Left lobe of liver (tissue), 2 donors: ENCODE measurements at regions not wholly inside any gene's neighbourhood (a gene's known extent, or its start where the extent isn't known, plus 50 kb on each side); places are given as distances from the start of the nearest gene placed in this dataset.
"Not testable (repeated sequence)": the region's sequence is repeated elsewhere in the genome, so short reads cannot be mapped to it uniquely, and the experiment has no call there.

Experiments used
- ATAC-seq: fragments of 200-7000 bp; cut with Tn5 transposase; one replicate; pipeline ENCODE4 v1.9.1; 2020; ENCODE audit warnings: mild to moderate bottlenecking, moderate library complexity
- DNase-seq: peaks from one replicate; pipeline ENCODE4 v3.0.0-alpha.2; 2020; ENCODE audit warnings: low spot score
- donor health status: DM: no; HTN: no; CAD: no; lungs with moderate emphysema.
- donor health status: DM: no; HTN: yes; CAD: no.

- ATAC-seq (peak; percentile 59), DNase-seq (no peak)
These were observed 96.6 kb upstream of the IRAK1BP1 start for GRCh38 chr6:78770765-78771164.

GRCh38 chr6:78771586-78771985, 95.8 kb upstream of the IRAK1BP1 start:
- no peak for DNase-seq
- no peak for ATAC-seq

GRCh38 chr6:78781001-78781400, 86.3 kb upstream of the IRAK1BP1 start:
- ATAC-seq (no peak), DNase-seq (no peak)

GRCh38 chr6:78783366-78783765, 84.0 kb upstream of the IRAK1BP1 start:
- ATAC-seq, DNase-seq: not testable (repeated sequence)

GRCh38 chr6:78797270-78797669, 70.1 kb upstream of the IRAK1BP1 start:
- peak; percentile 79 for ATAC-seq
- no peak for DNase-seq

- ATAC-seq (no peak), DNase-seq (no peak)
These were observed 67.7 kb upstream of the IRAK1BP1 start for GRCh38 chr6:78799682-78800081.

- DNase-seq, ATAC-seq: not testable (repeated sequence)
These were observed 60.6 kb upstream of the IRAK1BP1 start for GRCh38 chr6:78806792-78807191.

- ATAC-seq, DNase-seq: not testable (repeated sequence)
These were observed 59.5 kb upstream of the IRAK1BP1 start for GRCh38 chr6:78807655-78808355.

- ATAC-seq: no peak
- DNase-seq: no peak
These were observed 58.9 kb upstream of the IRAK1BP1 start for GRCh38 chr6:78808356-78808891.

- DNase-seq: no peak
- ATAC-seq: no peak
These were observed 58.4 kb upstream of the IRAK1BP1 start for GRCh38 chr6:78808933-78809332.

- no peak for DNase-seq
- ATAC-seq: peak; percentile 85
These were observed 57.2 kb upstream of the IRAK1BP1 start for GRCh38 chr6:78810146-78810545.

GRCh38 chr6:78810698-78811097, 56.7 kb upstream of the IRAK1BP1 start:
- DNase-seq (peak; percentile 84), ATAC-seq (peak; percentile 88)
